ENCODE measurements at regions not wholly inside any gene's neighbourhood (a gene's known extent, or its start where the extent isn't known, plus 50 kb on each side); places are given as distances from the start of the nearest gene placed in this dataset.

DNA sequence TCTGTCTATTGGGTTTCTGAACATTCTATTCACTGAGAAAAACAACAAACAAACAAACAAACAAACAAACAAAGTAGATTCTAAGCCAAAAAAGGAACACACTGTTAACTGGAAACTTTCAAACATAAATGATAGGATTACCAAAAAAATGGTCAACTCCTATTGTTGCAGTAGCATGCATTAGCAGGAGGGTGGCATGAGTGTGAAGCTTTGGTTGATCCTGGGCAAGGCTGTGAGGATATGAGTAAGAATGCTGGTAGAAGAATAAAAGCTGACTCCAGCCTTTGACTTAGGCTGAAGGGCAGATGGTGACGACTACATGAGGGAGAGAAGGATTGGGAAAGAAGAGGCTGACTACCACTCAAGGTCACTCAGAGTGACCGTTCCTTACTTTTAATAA, 810.3 kb downstream of the VGLL3 start:
- H3K4me3 ChIP-seq (replicated peaks; ENCODE audit: insufficient read depth, low read length): no peak overlapping the region
- no peak for DNase-seq (ENCODE audit: low read depth in 1 of 2, low spot score in 1 of 2)
- no peak overlapping the region for H3K27ac ChIP-seq (replicated peaks)
- no peaks in the 10 kb centered on the region for H3K27me3 ChIP-seq (ENCODE audit: insufficient read depth, poor library complexity, severe bottlenecking)
- TF ChIP-seq SPI1 (IDR thresholded peaks at IDR 0.05; ENCODE audit: borderline replicate concordance, low read depth) (no peak), POLR2AphosphoS5 (IDR thresholded peaks at IDR 0.05; ENCODE audit: low read depth) (no peak), GABPA (IDR thresholded peaks at IDR 0.05; ENCODE audit: low read depth) (no peak)
- TF ChIP-seq, protein P1, sequence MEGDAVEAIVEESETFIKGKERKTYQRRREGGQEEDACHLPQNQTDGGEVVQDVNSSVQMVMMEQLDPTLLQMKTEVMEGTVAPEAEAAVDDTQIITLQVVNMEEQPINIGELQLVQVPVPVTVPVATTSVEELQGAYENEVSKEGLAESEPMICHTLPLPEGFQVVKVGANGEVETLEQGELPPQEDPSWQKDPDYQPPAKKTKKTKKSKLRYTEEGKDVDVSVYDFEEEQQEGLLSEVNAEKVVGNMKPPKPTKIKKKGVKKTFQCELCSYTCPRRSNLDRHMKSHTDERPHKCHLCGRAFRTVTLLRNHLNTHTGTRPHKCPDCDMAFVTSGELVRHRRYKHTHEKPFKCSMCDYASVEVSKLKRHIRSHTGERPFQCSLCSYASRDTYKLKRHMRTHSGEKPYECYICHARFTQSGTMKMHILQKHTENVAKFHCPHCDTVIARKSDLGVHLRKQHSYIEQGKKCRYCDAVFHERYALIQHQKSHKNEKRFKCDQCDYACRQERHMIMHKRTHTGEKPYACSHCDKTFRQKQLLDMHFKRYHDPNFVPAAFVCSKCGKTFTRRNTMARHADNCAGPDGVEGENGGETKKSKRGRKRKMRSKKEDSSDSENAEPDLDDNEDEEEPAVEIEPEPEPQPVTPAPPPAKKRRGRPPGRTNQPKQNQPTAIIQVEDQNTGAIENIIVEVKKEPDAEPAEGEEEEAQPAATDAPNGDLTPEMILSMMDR (IDR thresholded peaks at IDR 0.05; ENCODE audit: insufficient read depth, low read length): no peak
- TF ChIP-seq, protein P2, sequence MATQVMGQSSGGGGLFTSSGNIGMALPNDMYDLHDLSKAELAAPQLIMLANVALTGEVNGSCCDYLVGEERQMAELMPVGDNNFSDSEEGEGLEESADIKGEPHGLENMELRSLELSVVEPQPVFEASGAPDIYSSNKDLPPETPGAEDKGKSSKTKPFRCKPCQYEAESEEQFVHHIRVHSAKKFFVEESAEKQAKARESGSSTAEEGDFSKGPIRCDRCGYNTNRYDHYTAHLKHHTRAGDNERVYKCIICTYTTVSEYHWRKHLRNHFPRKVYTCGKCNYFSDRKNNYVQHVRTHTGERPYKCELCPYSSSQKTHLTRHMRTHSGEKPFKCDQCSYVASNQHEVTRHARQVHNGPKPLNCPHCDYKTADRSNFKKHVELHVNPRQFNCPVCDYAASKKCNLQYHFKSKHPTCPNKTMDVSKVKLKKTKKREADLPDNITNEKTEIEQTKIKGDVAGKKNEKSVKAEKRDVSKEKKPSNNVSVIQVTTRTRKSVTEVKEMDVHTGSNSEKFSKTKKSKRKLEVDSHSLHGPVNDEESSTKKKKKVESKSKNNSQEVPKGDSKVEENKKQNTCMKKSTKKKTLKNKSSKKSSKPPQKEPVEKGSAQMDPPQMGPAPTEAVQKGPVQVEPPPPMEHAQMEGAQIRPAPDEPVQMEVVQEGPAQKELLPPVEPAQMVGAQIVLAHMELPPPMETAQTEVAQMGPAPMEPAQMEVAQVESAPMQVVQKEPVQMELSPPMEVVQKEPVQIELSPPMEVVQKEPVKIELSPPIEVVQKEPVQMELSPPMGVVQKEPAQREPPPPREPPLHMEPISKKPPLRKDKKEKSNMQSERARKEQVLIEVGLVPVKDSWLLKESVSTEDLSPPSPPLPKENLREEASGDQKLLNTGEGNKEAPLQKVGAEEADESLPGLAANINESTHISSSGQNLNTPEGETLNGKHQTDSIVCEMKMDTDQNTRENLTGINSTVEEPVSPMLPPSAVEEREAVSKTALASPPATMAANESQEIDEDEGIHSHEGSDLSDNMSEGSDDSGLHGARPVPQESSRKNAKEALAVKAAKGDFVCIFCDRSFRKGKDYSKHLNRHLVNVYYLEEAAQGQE (IDR thresholded peaks at IDR 0.05; ENCODE audit: insufficient replicate concordance, low read depth): no peak

DNA sequence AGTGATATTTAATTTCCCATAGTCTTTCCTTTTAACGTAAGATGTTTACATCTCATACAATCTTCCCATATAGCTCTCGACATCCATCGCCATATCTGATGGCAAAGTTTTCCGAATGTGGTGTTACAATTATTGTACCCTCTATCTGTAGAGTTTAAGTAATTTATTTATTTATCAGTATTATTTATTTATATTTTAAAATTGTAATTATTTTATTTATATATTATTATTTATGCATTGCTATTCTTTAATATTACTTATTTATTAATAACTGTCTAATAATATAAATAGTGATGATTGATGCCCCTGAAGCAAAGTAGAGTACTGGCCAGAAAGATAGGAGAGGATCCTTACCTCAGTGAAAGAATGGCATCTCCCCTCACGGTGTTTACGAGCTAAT, 812.9 kb downstream of the VGLL3 start:
- no peak overlapping the region for H3K27ac ChIP-seq (replicated peaks)
- TF ChIP-seq, protein P1 (IDR thresholded peaks at IDR 0.05; ENCODE audit: insufficient read depth, low read length): no peak
- TF ChIP-seq GABPA (IDR thresholded peaks at IDR 0.05; ENCODE audit: low read depth): no peak
- no peak for TF ChIP-seq POLR2AphosphoS5 (IDR thresholded peaks at IDR 0.05; ENCODE audit: low read depth)
- no peak for TF ChIP-seq SPI1 (IDR thresholded peaks at IDR 0.05; ENCODE audit: borderline replicate concordance, low read depth)
- TF ChIP-seq, protein P2 (IDR thresholded peaks at IDR 0.05; ENCODE audit: insufficient replicate concordance, low read depth): no peak
- DNase-seq (ENCODE audit: low read depth in 1 of 2, low spot score in 1 of 2): no peak
- no peaks in the 10 kb centered on the region for H3K27me3 ChIP-seq (ENCODE audit: insufficient read depth, poor library complexity, severe bottlenecking)
- no peak overlapping the region for H3K4me3 ChIP-seq (replicated peaks; ENCODE audit: insufficient read depth, low read length)

DNA sequence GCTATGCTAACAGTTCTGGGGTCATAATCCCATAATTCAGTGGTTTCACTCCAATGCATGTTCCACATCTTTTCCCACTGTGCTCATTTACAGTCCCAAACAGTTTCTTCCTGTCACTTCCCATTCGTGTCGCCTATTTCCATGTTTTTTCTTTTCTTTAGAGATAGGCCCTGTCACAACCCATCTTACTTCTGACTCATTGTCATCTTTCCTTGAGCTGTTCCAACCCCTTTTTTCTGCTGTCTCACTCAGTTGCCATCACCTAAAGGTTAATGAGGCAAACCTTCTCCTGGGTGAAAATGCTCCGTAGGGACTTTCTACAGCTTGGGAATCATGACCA, 814.5 kb downstream of the VGLL3 start:
- Histone ChIP-seq H3K27ac (replicated peaks) (no peak overlapping the region), H3K27me3 (ENCODE audit: insufficient read depth, poor library complexity, severe bottlenecking) (no peaks in the 10 kb centered on the region), H3K4me3 (replicated peaks; ENCODE audit: insufficient read depth, low read length) (no peak overlapping the region)
- DNase-seq (ENCODE audit: low read depth in 1 of 2, low spot score in 1 of 2): no peak
- no peak for TF ChIP-seq GABPA (IDR thresholded peaks at IDR 0.05; ENCODE audit: low read depth)
- no peak for TF ChIP-seq POLR2AphosphoS5 (IDR thresholded peaks at IDR 0.05; ENCODE audit: low read depth)
- TF ChIP-seq, protein P1 (IDR thresholded peaks at IDR 0.05; ENCODE audit: insufficient read depth, low read length): no peak
- TF ChIP-seq, protein P2 (IDR thresholded peaks at IDR 0.05; ENCODE audit: insufficient replicate concordance, low read depth): no peak
- no peak for TF ChIP-seq SPI1 (IDR thresholded peaks at IDR 0.05; ENCODE audit: borderline replicate concordance, low read depth)

Data from HL-60 (cell line).